GM12892 (cell line): ENCODE measurements at regions not wholly inside any gene's neighbourhood (a gene's known extent, or its start where the extent isn't known, plus 50 kb on each side); places are given as distances from the start of the nearest gene placed in this dataset.

Experiments used
- DNase-seq: peaks from one replicate; pipeline ENCODE4 v3.0.0; 2011; ENCODE audit not compliant: insufficient read length
- FAIRE-seq: peaks from 2 replicates; lab custom pipeline; 2011; peaks lifted over from hg19 to GRCh38; lab: Jason Lieb, UNC
- POLR2A ChIP-seq: IDR thresholded peaks from 2 replicates; pipeline ENCODE4 v1.6.1; 2011; ENCODE audit warnings: low read depth, low read length, control low read depth
- POLR2AphosphoS5 ChIP-seq: IDR thresholded peaks from 2 replicates; pipeline ENCODE4 v1.6.1; 2011; ENCODE audit warnings: low read depth, low read length, control low read depth
- TAF1 ChIP-seq: IDR thresholded peaks from 2 replicates; pipeline ENCODE4 v1.6.1; 2011; ENCODE audit warnings: low read depth, mild to moderate bottlenecking, control low read depth, low read length, borderline replicate concordance

GRCh38 chr1:239505094-239505493 is 118.7 kb downstream of the CHRM3 start:
- DNase-seq (no peak), FAIRE-seq (no peak)
- TF ChIP-seq POLR2AphosphoS5 (no peak), TAF1 (no peak), POLR2A (no peak)

- FAIRE-seq (no peak), DNase-seq (no peak)
- no peak for TF ChIP-seq POLR2AphosphoS5
- TF ChIP-seq POLR2A, result no peak
- TF ChIP-seq TAF1, result no peak
Measured at GRCh38 chr1:239507826-239508225, 121.5 kb downstream of the CHRM3 start.

DNA sequence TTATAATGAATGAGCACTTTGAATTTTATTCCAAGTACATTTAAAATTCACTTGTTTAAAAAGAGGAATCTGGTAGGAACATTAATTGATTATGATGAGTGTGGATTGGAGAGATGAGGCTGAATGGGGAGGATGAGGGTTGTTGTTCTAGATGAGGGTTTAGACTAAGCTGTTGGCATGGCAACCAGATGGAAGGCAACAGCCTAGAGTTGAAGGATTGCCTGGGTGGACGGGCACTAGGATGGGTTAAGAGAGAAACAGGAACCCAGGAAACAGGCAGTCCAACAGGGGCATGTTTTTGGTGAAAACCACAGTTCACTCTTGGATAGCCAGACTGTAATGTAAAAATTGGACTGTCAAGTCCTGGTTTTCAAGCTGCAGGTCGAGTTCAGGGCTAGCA is 125.5 kb downstream of the CHRM3 start:
- FAIRE-seq (no peak), DNase-seq (no peak)
- TF ChIP-seq POLR2AphosphoS5, result no peak
- no peak for TF ChIP-seq TAF1
- TF ChIP-seq POLR2A, result no peak

DNA sequence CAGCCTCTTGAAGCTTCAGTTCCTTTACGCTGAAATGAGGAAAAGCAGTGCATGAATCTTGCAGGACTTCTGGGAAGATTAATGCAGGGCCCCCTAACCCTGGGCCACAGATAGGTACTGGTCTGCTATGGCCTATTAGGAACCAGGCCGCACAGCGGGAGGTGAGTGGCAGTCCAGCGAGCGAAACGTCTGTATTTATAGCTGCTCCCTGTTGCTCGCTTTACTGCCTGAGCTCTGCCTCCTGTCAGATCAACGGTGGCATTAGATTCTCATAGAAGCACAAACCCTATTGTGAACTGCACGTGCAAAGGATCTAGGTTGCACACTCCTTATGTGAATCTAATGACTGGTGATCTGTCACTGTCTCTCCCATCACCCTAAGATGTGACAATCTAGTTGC is 130.2 kb downstream of the CHRM3 start:
- TF ChIP-seq TAF1 (no peak), POLR2A (no peak), POLR2AphosphoS5 (no peak)
- FAIRE-seq (no peak), DNase-seq (no peak)

GRCh38 chr1:239526391-239526790 is 140.0 kb downstream of the CHRM3 start:
- no peak for FAIRE-seq
- TF ChIP-seq POLR2A (no peak), POLR2AphosphoS5 (no peak), TAF1 (no peak)

GRCh38 chr1:239527051-239527693 is 140.8 kb downstream of the CHRM3 start:
- FAIRE-seq (no peak), DNase-seq (no peak)
- TF ChIP-seq TAF1, result no peak

More at GRCh38 chr1:239526391-239526790, 140.0 kb downstream of the CHRM3 start:
- DNase-seq, result no peak

DNA sequence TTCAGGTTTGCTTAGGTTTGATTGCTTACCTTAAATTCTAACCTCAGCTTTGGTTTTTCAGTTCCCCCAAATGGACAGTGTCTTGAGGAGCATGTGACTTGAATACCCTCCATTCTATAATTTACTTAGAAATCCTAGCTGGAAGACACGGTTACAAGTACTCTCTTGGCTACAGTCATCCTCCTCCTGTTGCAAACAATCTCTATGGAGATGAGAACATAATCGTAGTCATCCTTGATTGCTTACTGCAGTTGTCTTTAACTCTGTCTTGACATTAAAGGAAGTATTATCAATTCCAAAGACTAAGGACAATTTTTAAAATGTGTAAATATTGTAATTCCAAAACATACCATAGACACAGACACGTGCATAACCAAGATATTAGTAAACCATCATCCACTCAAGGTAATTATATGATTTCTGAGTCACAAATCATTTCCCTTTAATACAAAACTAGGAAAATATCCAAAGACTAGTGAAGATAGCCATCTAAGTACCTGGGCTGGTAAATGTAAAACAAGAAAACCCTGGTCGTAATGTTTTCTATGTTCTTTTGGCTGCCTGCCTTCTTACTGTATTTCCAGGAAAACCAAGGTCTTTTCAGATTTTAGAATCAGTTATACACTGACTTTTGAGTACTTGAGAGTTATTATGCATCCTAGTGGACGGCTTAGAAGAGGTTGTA is 149.9 kb downstream of the CHRM3 start:
- TF ChIP-seq POLR2AphosphoS5 (no peak), TAF1 (no peak), POLR2A (no peak)
- FAIRE-seq, result no peak
- no peak for DNase-seq

DNA sequence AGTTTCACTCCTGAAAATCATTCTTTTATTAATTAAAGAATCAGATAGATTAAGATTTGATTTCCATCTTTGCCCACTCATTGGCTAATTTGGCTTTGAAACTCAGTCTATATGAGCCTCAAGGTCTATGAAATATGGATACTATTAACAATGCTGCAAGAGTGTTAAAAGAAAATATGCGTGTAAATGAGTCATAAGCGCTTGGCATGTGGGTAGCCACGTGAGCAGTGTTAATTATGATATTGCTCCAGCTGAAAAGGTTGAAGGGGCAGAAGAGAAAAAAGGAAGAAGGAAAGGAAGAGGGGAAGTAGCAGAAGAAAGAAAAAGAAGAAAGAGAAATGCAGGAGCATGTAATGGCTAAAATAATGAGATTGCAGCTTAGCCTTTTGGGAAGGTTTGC is 151.4 kb downstream of the CHRM3 start:
- DNase-seq, result no peak
- TF ChIP-seq POLR2A, result no peak
- no peak for TF ChIP-seq POLR2AphosphoS5
- TF ChIP-seq TAF1, result no peak
- FAIRE-seq, result no peak

DNA sequence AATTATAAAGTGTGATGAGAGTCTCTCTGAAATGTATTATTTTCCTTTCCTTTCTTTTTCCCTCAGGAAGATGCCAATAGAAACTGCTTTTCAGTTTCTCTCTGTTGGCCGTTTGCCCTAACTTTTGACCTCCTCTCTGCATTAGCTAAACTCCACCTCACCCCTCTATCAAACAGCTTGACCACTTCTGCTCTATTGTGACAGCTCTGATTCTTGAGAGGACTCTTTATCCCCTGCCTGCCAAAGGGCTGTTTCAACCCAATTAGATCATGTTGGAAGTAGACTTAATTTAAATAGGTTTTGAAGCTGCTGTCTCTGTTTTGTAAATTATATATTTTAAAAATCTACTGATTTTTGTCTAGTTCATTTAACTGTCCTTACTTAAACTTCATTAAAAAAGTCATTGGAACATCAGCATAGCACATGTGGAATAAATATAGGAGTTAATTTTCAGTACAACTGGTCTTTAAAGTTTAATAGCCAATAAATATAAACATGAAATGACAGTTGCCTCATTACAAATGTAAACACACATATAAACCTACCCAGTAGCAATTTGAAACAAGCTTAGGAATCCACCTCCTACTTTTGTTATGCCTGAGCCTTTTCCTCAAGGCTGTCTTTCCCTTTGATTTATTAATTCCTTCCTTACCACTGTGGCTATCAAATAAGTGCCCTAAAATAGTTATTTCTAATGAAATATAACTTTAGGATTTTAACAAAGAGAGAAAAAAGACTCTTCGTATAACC is 152.0 kb downstream of the CHRM3 start:
- FAIRE-seq (no peak), DNase-seq (no peak)
- TF ChIP-seq TAF1, result no peak
- no peak for TF ChIP-seq POLR2A
- TF ChIP-seq POLR2AphosphoS5, result no peak

DNA sequence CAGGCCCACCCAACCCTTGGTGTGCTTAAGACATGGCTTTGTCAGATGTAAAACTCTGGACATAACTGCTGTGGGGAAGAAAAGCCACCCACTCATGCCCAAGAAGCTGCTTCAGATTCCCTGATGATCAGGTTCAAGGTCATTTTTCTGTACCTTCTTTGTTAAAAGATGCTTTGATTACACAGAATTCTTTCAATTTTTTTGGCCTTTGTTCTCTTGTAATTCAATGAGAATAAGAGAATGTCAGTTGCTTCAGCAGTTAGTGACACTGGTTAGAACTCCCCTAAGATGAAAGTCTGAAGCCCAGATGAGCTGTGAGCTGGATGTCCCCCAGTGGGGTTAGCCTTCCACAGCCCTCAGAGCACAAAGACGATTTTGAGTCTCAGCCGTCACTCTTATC is 152.7 kb downstream of the CHRM3 start:
- DNase-seq, result no peak
- no peak for FAIRE-seq
- no peak for TF ChIP-seq POLR2A
- no peak for TF ChIP-seq POLR2AphosphoS5
- no peak for TF ChIP-seq TAF1

DNA sequence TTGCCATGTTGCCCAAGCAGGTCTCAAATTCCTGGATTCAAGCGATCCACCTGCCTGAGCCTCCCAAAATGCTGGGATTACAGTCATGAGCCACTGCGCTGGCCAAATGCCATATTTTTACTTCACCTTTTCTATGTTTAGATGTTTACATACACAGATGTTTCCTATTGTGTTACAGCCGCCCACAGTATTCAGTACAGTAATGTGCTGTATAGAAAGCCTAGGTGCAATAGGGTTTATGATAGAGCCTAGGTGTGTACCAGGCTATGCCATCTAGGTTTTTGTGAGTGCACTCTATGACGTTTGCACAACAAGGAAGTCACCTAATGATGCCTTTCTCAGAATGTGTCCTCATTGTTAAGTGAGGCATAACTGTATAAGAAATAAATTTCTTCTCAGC is 153.4 kb downstream of the CHRM3 start:
- FAIRE-seq (no peak), DNase-seq (no peak)
- TF ChIP-seq TAF1, result no peak
- no peak for TF ChIP-seq POLR2AphosphoS5

- TF ChIP-seq POLR2AphosphoS5, result no peak
- FAIRE-seq, result no peak
- DNase-seq, result no peak
Measured at GRCh38 chr1:239543873-239544272, 157.5 kb downstream of the CHRM3 start.
